ENCODE measurements at regions not wholly inside any gene's neighbourhood (a gene's known extent, or its start where the extent isn't known, plus 50 kb on each side); places are given as distances from the start of the nearest gene placed in this dataset.

DNA sequence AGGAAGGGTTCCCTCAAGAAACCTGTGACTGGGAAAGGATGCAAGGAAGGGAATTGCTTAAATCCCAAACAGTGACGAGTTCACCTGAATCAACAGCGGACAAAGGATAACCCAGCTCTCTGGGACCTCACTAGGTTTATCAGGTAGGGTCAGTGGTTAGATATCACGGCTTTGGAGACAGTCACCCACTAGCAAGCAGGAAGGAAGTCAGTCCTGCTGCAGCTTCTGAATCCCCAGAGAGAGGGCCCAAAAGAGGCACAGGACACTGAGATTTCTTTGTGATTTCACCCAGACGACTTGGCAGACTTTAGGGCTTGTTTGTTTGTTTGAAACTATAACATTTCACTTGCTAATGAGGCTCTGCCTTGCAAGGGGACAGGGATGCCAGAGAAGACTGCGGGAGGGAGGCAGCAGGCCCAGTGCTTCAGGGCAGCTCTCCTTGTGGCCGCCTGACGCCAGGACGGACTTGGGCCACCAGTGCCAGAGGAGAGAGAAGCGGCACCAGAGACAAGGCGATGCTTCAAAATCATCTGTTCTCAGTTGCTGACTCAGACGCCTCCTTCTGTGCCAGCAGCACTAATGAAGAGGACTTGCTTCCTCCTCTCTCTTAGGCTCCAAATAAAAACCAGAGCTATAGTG is 275.6 kb upstream of the SLC30A5 start:
- peak in 1 of 2 donors; percentile 26 for DNase-seq
- no peak for ATAC-seq (ENCODE audit: low FRiP score in 2 of 2)
- no peak overlapping the region for H3K27ac ChIP-seq

DNA sequence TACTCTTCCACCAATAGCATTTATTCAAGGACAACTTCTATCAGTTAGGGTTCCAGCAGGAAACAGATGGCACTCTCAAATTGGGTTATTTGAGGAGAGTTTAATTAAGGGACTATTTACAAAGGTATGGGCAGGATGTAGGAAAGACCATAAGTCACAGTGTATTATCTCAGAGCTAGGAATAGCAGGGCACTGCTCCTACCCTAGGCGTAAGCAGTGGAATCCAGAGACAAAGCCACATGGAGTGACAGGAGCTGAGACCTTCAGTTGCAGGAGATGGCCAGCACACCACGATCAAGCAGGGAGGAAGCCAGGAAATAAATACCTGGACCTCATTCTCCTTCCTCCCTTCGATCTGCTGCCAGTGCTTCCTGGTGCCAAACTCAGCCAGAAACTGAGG is 274.9 kb upstream of the SLC30A5 start:
- Histone ChIP-seq H3K4me1 (no peaks in the 10 kb centered on the region), H3K27me3 (no peaks in the 10 kb centered on the region), H3K27ac (no peak overlapping the region), H3K9me3 (no peaks in the 10 kb centered on the region), H3K4me3 (no peak overlapping the region), H3K36me3 (no peaks in the 10 kb centered on the region)
- 66 to 76% methylated on average over 2 to 3 of the region's 3 CpGs for WGBS, 2 donors
- DNase-seq = no peak
- ATAC-seq (ENCODE audit: low FRiP score in 2 of 2) = no peak
- TF ChIP-seq, protein P1, sequence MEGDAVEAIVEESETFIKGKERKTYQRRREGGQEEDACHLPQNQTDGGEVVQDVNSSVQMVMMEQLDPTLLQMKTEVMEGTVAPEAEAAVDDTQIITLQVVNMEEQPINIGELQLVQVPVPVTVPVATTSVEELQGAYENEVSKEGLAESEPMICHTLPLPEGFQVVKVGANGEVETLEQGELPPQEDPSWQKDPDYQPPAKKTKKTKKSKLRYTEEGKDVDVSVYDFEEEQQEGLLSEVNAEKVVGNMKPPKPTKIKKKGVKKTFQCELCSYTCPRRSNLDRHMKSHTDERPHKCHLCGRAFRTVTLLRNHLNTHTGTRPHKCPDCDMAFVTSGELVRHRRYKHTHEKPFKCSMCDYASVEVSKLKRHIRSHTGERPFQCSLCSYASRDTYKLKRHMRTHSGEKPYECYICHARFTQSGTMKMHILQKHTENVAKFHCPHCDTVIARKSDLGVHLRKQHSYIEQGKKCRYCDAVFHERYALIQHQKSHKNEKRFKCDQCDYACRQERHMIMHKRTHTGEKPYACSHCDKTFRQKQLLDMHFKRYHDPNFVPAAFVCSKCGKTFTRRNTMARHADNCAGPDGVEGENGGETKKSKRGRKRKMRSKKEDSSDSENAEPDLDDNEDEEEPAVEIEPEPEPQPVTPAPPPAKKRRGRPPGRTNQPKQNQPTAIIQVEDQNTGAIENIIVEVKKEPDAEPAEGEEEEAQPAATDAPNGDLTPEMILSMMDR (IDR thresholded peaks at IDR 0.05) = no peak
- no peak for TF ChIP-seq EP300 (IDR thresholded peaks at IDR 0.05)
- no peak for TF ChIP-seq POLR2A (IDR thresholded peaks at IDR 0.05)
- TF ChIP-seq POLR2AphosphoS5 (IDR thresholded peaks at IDR 0.05) = no peak

More for the DNA sequence above, 275.6 kb upstream of the SLC30A5 start:
- H3K36me3 ChIP-seq = no peaks in the 10 kb centered on the region
- no peaks in the 10 kb centered on the region for H3K9me3 ChIP-seq
- H3K4me3 ChIP-seq = no peak overlapping the region
- TF ChIP-seq POLR2A (IDR thresholded peaks at IDR 0.05) = no peak
- TF ChIP-seq, protein P1 (IDR thresholded peaks at IDR 0.05) = no peak
- no peak for TF ChIP-seq EP300 (IDR thresholded peaks at IDR 0.05)
- TF ChIP-seq POLR2AphosphoS5 (IDR thresholded peaks at IDR 0.05) = no peak
- no peaks in the 10 kb centered on the region for H3K4me1 ChIP-seq
- WGBS, 2 donors = 83 to 87% methylated on average over 11 of the region's 11 CpGs
- no peaks in the 10 kb centered on the region for H3K27me3 ChIP-seq

DNA sequence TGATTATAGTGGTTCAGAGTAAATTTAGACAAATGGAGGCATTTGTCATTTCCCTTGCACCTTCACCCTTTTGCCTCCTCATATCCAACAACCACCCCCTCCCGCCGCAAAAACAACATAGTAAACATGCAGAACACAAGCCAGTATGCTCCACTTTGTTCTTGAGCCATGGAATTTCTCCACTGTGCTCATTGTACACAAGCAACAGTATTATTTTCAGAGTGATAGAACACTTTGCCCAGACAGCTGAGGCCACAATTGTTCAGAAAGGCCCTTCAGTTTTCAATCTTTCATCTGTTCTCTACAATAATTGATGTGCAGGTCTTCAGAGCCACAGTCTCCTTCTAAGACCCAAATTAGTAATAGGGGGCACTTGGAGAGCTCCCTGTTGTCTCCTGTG is 272.8 kb upstream of the SLC30A5 start:
- no peak overlapping the region for H3K4me3 ChIP-seq
- no peak for TF ChIP-seq POLR2AphosphoS5 (IDR thresholded peaks at IDR 0.05)
- TF ChIP-seq POLR2A (IDR thresholded peaks at IDR 0.05) = no peak
- TF ChIP-seq, protein P1 (IDR thresholded peaks at IDR 0.05) = no peak
- no peak for TF ChIP-seq EP300 (IDR thresholded peaks at IDR 0.05)
- no peaks in the 10 kb centered on the region for H3K36me3 ChIP-seq
- WGBS, 2 donors = 93 to 98% methylated on average over 2 of the region's 2 CpGs
- DNase-seq (no peak), ATAC-seq (ENCODE audit: low FRiP score in 2 of 2) (no peak)
- no peaks in the 10 kb centered on the region for H3K9me3 ChIP-seq
- no peaks in the 10 kb centered on the region for H3K4me1 ChIP-seq
- no peak overlapping the region for H3K27ac ChIP-seq
- H3K27me3 ChIP-seq = no peaks in the 10 kb centered on the region

DNA sequence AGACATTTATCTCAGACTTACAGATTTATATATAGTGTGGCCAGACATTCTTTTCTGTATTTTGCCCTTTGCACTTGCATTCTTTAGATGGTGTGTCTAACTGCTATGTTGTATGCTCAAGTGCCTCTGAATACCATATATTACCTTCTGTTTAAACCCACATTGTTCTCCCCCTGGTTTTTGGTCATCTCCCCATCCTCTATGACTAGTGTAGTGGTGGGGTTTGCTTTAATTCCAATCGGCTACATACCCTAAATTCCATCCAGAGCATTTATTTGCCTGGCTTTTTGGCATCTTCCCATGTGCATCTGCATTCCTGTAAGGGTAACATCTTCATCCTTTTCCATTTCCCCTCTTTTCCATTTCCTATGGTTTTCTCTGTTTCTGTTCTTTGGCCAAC is 271.0 kb upstream of the SLC30A5 start:
- no peak overlapping the region for H3K4me3 ChIP-seq
- no peaks in the 10 kb centered on the region for H3K27me3 ChIP-seq
- TF ChIP-seq POLR2A (IDR thresholded peaks at IDR 0.05) = no peak
- TF ChIP-seq, protein P1 (IDR thresholded peaks at IDR 0.05) = no peak
- TF ChIP-seq POLR2AphosphoS5 (IDR thresholded peaks at IDR 0.05) = no peak
- TF ChIP-seq EP300 (IDR thresholded peaks at IDR 0.05) = no peak
- no peaks in the 10 kb centered on the region for H3K4me1 ChIP-seq
- 67 to 71% methylated on average over 1 of the region's 1 CpG for WGBS, 2 donors
- no peak for ATAC-seq (ENCODE audit: low FRiP score in 2 of 2)
- DNase-seq = no peak
- H3K36me3 ChIP-seq = no peaks in the 10 kb centered on the region
- no peak overlapping the region for H3K27ac ChIP-seq
- H3K9me3 ChIP-seq = no peaks in the 10 kb centered on the region

DNA sequence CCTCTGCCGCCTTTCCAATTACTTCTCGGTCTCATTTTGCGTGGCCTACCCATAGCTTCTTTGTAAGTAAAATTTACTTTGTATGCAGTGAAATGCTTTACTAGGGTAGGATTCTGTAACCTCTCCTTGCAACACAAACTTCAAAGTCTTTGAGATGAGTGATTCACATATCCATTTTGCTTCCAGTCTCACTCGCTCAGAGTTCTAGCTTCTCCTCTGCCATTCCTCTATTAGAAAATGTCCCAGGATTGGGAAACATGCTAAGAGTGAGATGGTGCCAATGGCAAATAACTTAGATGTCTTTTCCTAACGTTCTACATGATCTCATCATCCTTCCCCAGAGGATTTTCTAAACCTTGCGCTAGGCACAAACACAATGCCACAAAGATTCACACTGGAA is 270.5 kb upstream of the SLC30A5 start:
- no peaks in the 10 kb centered on the region for H3K4me1 ChIP-seq
- no peaks in the 10 kb centered on the region for H3K36me3 ChIP-seq
- WGBS, 2 donors = 88 to 91% methylated on average over 6 of the region's 6 CpGs
- no peaks in the 10 kb centered on the region for H3K27me3 ChIP-seq
- no peaks in the 10 kb centered on the region for H3K9me3 ChIP-seq
- TF ChIP-seq, protein P1 (IDR thresholded peaks at IDR 0.05) = no peak
- TF ChIP-seq POLR2A (IDR thresholded peaks at IDR 0.05) (no peak), EP300 (IDR thresholded peaks at IDR 0.05) (no peak)
- H3K4me3 ChIP-seq = no peak overlapping the region
- ATAC-seq (ENCODE audit: low FRiP score in 2 of 2) = no peak
- no peak overlapping the region for H3K27ac ChIP-seq
- no peak for DNase-seq

Measured in upper lobe of left lung (tissue), 6 donors.